IMR-90 (cell line): ENCODE measurements at regions not wholly inside any gene's neighbourhood (a gene's known extent, or its start where the extent isn't known, plus 50 kb on each side); places are given as distances from the start of the nearest gene placed in this dataset.

Source experiments
- ATAC-seq: fragments of 200-7000 bp; cut with Tn5 transposase; 2 replicates; pipeline ENCODE4 v1.9.1; 2020; ENCODE audit warnings: low read depth, mild to moderate bottlenecking, moderate library complexity
- BruUV-seq: library from RNA; stranded (reverse); fragments of 400-500 nt; replicated peaks from 2 replicates; lab custom pipeline; 2021; lab: Mats Ljungman, UMichigan
- CTCF ChIA-PET: fragments of 300-600 bp; formaldehyde crosslinking; extraction: SDS; loops from one replicate; lab custom pipeline; 2021; ENCODE audit warnings: antibody characterized with exemption; lab: Yijun Ruan, JAX
- POLR2A ChIA-PET: fragments of 300-600 bp; sonication (Branson Sonifier 250); formaldehyde crosslinking; loops from one replicate; lab custom pipeline; 2022; ENCODE audit warnings: antibody characterized with exemption; ENCODE audit not compliant: unreplicated experiment; lab: Charles Lee
- DNase-seq: peaks from one replicate; pipeline ENCODE4 v3.0.0; 2013
- H2AFZ ChIP-seq: replicated peaks from 2 replicates; pipeline ENCODE3; 2013; ENCODE audit warnings: low read length, mild to moderate bottlenecking; ENCODE audit not compliant: poor library complexity
- H2AK5ac ChIP-seq: 2 replicates; pipeline ENCODE4 v1.6.1; 2013; ENCODE audit warnings: low read depth, low read length, inconsistent platforms
- H2AK9ac ChIP-seq: replicated peaks from 2 replicates; pipeline ENCODE3; 2013; ENCODE audit warnings: mild to moderate bottlenecking, low read depth, low read length, moderate library complexity; ENCODE audit not compliant: poor library complexity
- H2BK120ac ChIP-seq: 2 replicates; pipeline ENCODE4 v1.6.1; 2013; ENCODE audit warnings: low read depth, low read length, inconsistent platforms
- H2BK15ac ChIP-seq: 3 replicates; pipeline ENCODE4 v1.6.1; 2013; ENCODE audit warnings: low read depth, low read length, inconsistent platforms
- H2BK20ac ChIP-seq: 2 replicates; pipeline ENCODE4 v1.6.1; 2013; ENCODE audit warnings: low read depth, mild to moderate bottlenecking, inconsistent platforms, low read length, moderate library complexity
- H2BK5ac ChIP-seq: 2 replicates; pipeline ENCODE4 v1.6.1; 2013; ENCODE audit warnings: mild to moderate bottlenecking, low read depth, low read length, inconsistent platforms; ENCODE audit not compliant: poor library complexity, severe bottlenecking
- H3K14ac ChIP-seq: replicated peaks from 2 replicates; pipeline ENCODE4 v1.6.1; 2013; ENCODE audit warnings: low read depth, low read length, inconsistent platforms
- H3K18ac ChIP-seq: 2 replicates; pipeline ENCODE4 v1.6.1; 2013; ENCODE audit warnings: low read depth, low read length, control low read depth
- H3K23ac ChIP-seq: 2 replicates; pipeline ENCODE4 v1.6.1; 2013; ENCODE audit warnings: low read depth, low read length, inconsistent platforms
- H3K27ac ChIP-seq: 2 replicates; pipeline ENCODE4 v1.5.1; 2013; ENCODE audit warnings: mild to moderate bottlenecking, control low read depth, low read length; ENCODE audit not compliant: insufficient read depth
- H3K27me3 ChIP-seq: 2 replicates; pipeline ENCODE4 v1.6.1; 2013; ENCODE audit warnings: low read length; ENCODE audit not compliant: control insufficient read depth, insufficient read depth
- H3K36me3 ChIP-seq: 2 replicates; pipeline ENCODE4 v1.6.1; 2013; ENCODE audit warnings: low read length, mixed read lengths; ENCODE audit not compliant: control insufficient read depth, insufficient read depth
- H3K4ac ChIP-seq: 2 replicates; pipeline ENCODE4 v1.6.1; 2013; ENCODE audit warnings: low read depth, low read length, inconsistent platforms
- H3K4me1 ChIP-seq: 2 replicates; pipeline ENCODE4 v1.6.1; 2013; ENCODE audit warnings: low read length, mixed read lengths; ENCODE audit not compliant: control insufficient read depth, insufficient read depth
- H3K4me2 ChIP-seq: 2 replicates; pipeline ENCODE4 v1.6.1; 2013; ENCODE audit warnings: low read depth, mild to moderate bottlenecking, control low read depth, low read length, moderate library complexity
- H3K4me3 ChIP-seq: 2 replicates; pipeline ENCODE4 v1.5.1; 2013; ENCODE audit warnings: low read depth, mild to moderate bottlenecking, control low read depth, low read length, moderate library complexity; ENCODE audit not compliant: insufficient read depth
- H3K56ac ChIP-seq: 2 replicates; pipeline ENCODE4 v1.6.1; 2013; ENCODE audit warnings: low read length, inconsistent platforms; ENCODE audit not compliant: insufficient read depth; ENCODE audit errors: extremely low read depth
- H3K79me1 ChIP-seq, 2 experiments: 2 replicates each; pipeline ENCODE4 v1.6.1; 2013; ENCODE audit warnings: low read length in 2 of 2, inconsistent platforms in 1 of 2, low read depth in 1 of 2
- H3K9ac ChIP-seq: 2 replicates; pipeline ENCODE4 v1.6.1; 2013; ENCODE audit warnings: low read depth, low read length, control low read depth
- H3K9me1 ChIP-seq: 2 replicates; pipeline ENCODE4 v1.6.1; 2013; ENCODE audit warnings: low read length, inconsistent platforms; ENCODE audit not compliant: insufficient read depth
- H3K9me3 ChIP-seq: 2 replicates; pipeline ENCODE4 v1.6.1; 2013; ENCODE audit warnings: low read length; ENCODE audit not compliant: control insufficient read depth, insufficient read depth
- H4K20me1 ChIP-seq: 2 replicates; pipeline ENCODE4 v1.6.1; 2013; ENCODE audit warnings: low read length, inconsistent platforms; ENCODE audit not compliant: insufficient read depth
- H4K5ac ChIP-seq: 2 replicates; pipeline ENCODE4 v1.6.1; 2013; ENCODE audit warnings: mild to moderate bottlenecking, low read depth, low read length, control low read depth
- H4K8ac ChIP-seq, 2 experiments: 2 replicates each; pipeline ENCODE4 v1.6.1; 2013; ENCODE audit warnings: low read depth in 2 of 2, low read length in 2 of 2, control low read depth in 1 of 2, inconsistent platforms in 1 of 2
- H4K91ac ChIP-seq: 2 replicates; pipeline ENCODE4 v1.6.1; 2013; ENCODE audit warnings: low read depth, low read length, inconsistent platforms; ENCODE audit not compliant: insufficient read depth
- BHLHE40 ChIP-seq: fragments of 150-350 bp; IDR thresholded peaks from 2 replicates; pipeline ENCODE4 v1.6.1; 2016; ENCODE audit warnings: mild to moderate bottlenecking, low read depth, low read length
- CHD1 ChIP-seq: IDR thresholded peaks from 2 replicates; pipeline ENCODE4 v1.6.1; 2012; ENCODE audit warnings: low read depth, low read length, improper control_type of control experiment
- ELK1 ChIP-seq: fragments of 150-350 bp; IDR thresholded peaks from 2 replicates; pipeline ENCODE4 v1.6.1; 2016; ENCODE audit warnings: low read depth, mild to moderate bottlenecking, low read length, moderate library complexity, borderline replicate concordance
- MXI1 ChIP-seq: IDR thresholded peaks from 2 replicates; pipeline ENCODE4 v1.6.1; 2012; ENCODE audit warnings: low read depth, mild to moderate bottlenecking, low read length, moderate library complexity, borderline replicate concordance
- RAD21 ChIP-seq: IDR thresholded peaks from 2 replicates; pipeline ENCODE4 v1.6.1; 2012; ENCODE audit warnings: low read length, improper control_type of control experiment
- RFX5 ChIP-seq: IDR thresholded peaks from 2 replicates; pipeline ENCODE4 v1.8.0; 2012; ENCODE audit warnings: low read depth, mild to moderate bottlenecking, low read length, moderate library complexity
- SMC3 ChIP-seq: fragments of 150-350 bp; IDR thresholded peaks from 2 replicates; pipeline ENCODE4 v1.6.1; 2016; ENCODE audit warnings: low read depth, mild to moderate bottlenecking, antibody characterized with exemption, low read length, moderate library complexity
- WGBS, 2 experiments: methylation state at CpG; one replicate each; pipeline versions ENCODE4 v1.1.5 to v1.1.7; 2013; ENCODE audit warnings: missing lambda C conversion rate in 2 of 2; ENCODE audit not compliant: insufficient read length in 1 of 2; ENCODE audit errors: extremely low coverage in 2 of 2; 5-methylcytosine and 5-hydroxymethylcytosine counted together
- dilution Hi-C: fragments of 300-500 bp; cut with HindIII; formaldehyde crosslinking; loops from one replicate; pipeline ENCODE4 v1.14.3; 2018; ENCODE audit warnings: low sequenced_read_pairs; ENCODE audit not compliant: unreplicated experiment
- in situ Hi-C: fragments of 300-500 bp; cut with MboI; formaldehyde crosslinking; loops from 3 replicates; pipeline ENCODE4 v1.14.3; 2019; ENCODE audit warnings: low sequenced_read_pairs, inconsistent platforms, mixed read lengths
- intact Hi-C: fragments of 100-400 bp; cut with micrococcal nuclease; formaldehyde crosslinking; loops from 2 replicates; pipeline ENCODE4 v1.10.0; 2022
- TF ChIP-seq, protein P1 (sequence below): fragments of 150-350 bp; IDR thresholded peaks from 2 replicates; pipeline ENCODE4 v1.6.1; 2017; ENCODE audit warnings: mild to moderate bottlenecking, antibody characterized with exemption, low read length, low read depth
- TF ChIP-seq, protein P2 (sequence below): conservative IDR thresholded peaks from 2 replicates; pipeline ENCODE4 v1.5.1; 2012; ENCODE audit warnings: mild to moderate bottlenecking, low read depth, low read length, improper control_type of control experiment

DNA sequence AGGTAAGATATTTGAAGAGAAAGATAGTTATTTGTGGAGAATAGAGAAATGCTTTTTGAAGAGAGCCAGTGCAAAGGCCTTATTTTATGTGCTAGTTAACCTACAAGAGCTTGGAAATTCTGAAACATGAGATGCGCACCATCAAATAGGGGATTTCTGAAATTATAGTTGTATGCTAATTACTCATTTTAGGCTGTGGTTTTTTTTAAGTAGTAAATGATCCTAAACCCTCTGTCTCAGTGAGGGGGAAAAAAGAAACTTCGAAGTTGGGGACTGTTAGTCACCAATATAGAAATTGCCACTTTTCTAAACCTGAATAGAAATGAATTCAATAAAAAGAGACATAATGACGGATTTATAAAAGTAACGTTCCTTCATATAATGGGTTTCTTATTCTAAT, 119.3 kb upstream of the MDFIC start:
- no peak overlapping the region for H4K91ac ChIP-seq
- BruUV-seq, result no TSS peak
- H3K4me2 ChIP-seq, result no peak overlapping the region
- H2AK5ac ChIP-seq, result no peak overlapping the region
- H4K5ac ChIP-seq, result no peak overlapping the region
- H3K4ac ChIP-seq, result no peak overlapping the region
- H3K56ac ChIP-seq, result no peak overlapping the region
- H3K9me1 ChIP-seq, result no peaks in the 10 kb centered on the region
- intact Hi-C loops, result no loop called here
- no peaks in the 10 kb centered on the region for H3K27me3 ChIP-seq
- H2BK5ac ChIP-seq, result no peak overlapping the region
- H2AK9ac ChIP-seq, result no peak overlapping the region
- H3K36me3 ChIP-seq, result no peaks in the 10 kb centered on the region
- no peak overlapping the region for H3K9ac ChIP-seq
- no peak for DNase-seq
- in situ Hi-C loops, result no loop called here
- H2BK15ac ChIP-seq, result no peak overlapping the region
- H3K9me3 ChIP-seq, result no peaks in the 10 kb centered on the region
- no peak overlapping the region for H3K4me3 ChIP-seq
- no peak overlapping the region for H2BK20ac ChIP-seq
- no peaks in the 10 kb centered on the region for H4K20me1 ChIP-seq
- no peak overlapping the region for H4K8ac ChIP-seq
- TF ChIP-seq RAD21, result no peak
- no peak for TF ChIP-seq SMC3
- no peak for TF ChIP-seq CHD1
- TF ChIP-seq, protein P1, sequence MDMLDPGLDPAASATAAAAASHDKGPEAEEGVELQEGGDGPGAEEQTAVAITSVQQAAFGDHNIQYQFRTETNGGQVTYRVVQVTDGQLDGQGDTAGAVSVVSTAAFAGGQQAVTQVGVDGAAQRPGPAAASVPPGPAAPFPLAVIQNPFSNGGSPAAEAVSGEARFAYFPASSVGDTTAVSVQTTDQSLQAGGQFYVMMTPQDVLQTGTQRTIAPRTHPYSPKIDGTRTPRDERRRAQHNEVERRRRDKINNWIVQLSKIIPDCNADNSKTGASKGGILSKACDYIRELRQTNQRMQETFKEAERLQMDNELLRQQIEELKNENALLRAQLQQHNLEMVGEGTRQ, result no peak
- TF ChIP-seq BHLHE40, result no peak
- no peak for TF ChIP-seq RFX5
- no peak for TF ChIP-seq ELK1
- TF ChIP-seq MXI1, result no peak
- TF ChIP-seq, protein P2, sequence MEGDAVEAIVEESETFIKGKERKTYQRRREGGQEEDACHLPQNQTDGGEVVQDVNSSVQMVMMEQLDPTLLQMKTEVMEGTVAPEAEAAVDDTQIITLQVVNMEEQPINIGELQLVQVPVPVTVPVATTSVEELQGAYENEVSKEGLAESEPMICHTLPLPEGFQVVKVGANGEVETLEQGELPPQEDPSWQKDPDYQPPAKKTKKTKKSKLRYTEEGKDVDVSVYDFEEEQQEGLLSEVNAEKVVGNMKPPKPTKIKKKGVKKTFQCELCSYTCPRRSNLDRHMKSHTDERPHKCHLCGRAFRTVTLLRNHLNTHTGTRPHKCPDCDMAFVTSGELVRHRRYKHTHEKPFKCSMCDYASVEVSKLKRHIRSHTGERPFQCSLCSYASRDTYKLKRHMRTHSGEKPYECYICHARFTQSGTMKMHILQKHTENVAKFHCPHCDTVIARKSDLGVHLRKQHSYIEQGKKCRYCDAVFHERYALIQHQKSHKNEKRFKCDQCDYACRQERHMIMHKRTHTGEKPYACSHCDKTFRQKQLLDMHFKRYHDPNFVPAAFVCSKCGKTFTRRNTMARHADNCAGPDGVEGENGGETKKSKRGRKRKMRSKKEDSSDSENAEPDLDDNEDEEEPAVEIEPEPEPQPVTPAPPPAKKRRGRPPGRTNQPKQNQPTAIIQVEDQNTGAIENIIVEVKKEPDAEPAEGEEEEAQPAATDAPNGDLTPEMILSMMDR, result no peak
- POLR2A ChIA-PET, result no interaction called here
- H3K27ac ChIP-seq, result no peak overlapping the region
- H2BK120ac ChIP-seq, result no peak overlapping the region
- H3K79me1 ChIP-seq, result no peaks in the 10 kb centered on the region
- dilution Hi-C loops, result no loop called here
- ATAC-seq, result no peak
- WGBS, 2 experiments, result no CpG with 5 or more reads among the region's 4 CpGs
- CTCF ChIA-PET, result no interaction called here
- no peaks in the 10 kb centered on the region for H3K4me1 ChIP-seq
- H3K14ac ChIP-seq, result no peak overlapping the region
- H3K23ac ChIP-seq, result no peak overlapping the region
- H2AFZ ChIP-seq, result no peak overlapping the region
- no peak overlapping the region for H3K18ac ChIP-seq
